HG02623 (cell line): ENCODE measurements at regions not wholly inside any gene's neighbourhood (a gene's known extent, or its start where the extent isn't known, plus 50 kb on each side); places are given as distances from the start of the nearest gene placed in this dataset.

Experiments used
- ATAC-seq: cut with Tn5 transposase; IDR thresholded peaks from one replicate; pipeline ENCODE4 v1.9.1; 2021; ENCODE audit warnings: moderate library complexity; ENCODE audit not compliant: unreplicated experiment

- no peak for ATAC-seq
These were observed 853.2 kb downstream of the SORCS3 start for GRCh38 chr10:105494303-105494702.

- no peak for ATAC-seq
These were observed 832.1 kb downstream of the SORCS3 start for GRCh38 chr10:105473170-105473569.

GRCh38 chr10:105468759-105469158 lies 827.7 kb downstream of the SORCS3 start:
- ATAC-seq = no peak

GRCh38 chr10:105466521-105466920 lies 825.4 kb downstream of the SORCS3 start:
- ATAC-seq = no peak

- ATAC-seq = no peak
These were observed 793.9 kb downstream of the SORCS3 start for GRCh38 chr10:105434970-105435369.

GRCh38 chr10:105413997-105414396 lies 772.9 kb downstream of the SORCS3 start:
- no peak for ATAC-seq

- ATAC-seq = no peak
These were observed 768.3 kb downstream of the SORCS3 start for GRCh38 chr10:105409370-105409769.

- ATAC-seq = no peak
These were observed 765.4 kb downstream of the SORCS3 start for GRCh38 chr10:105406488-105406887.

GRCh38 chr10:105398202-105398601 lies 757.1 kb downstream of the SORCS3 start:
- ATAC-seq = no peak

GRCh38 chr10:105391670-105392351 lies 750.7 kb downstream of the SORCS3 start:
- no peak for ATAC-seq

GRCh38 chr10:105387971-105388370 lies 746.9 kb downstream of the SORCS3 start:
- no peak for ATAC-seq

- no peak for ATAC-seq
These were observed 742.9 kb downstream of the SORCS3 start for GRCh38 chr10:105383978-105384377.

- ATAC-seq = no peak
These were observed 729.6 kb downstream of the SORCS3 start for GRCh38 chr10:105370692-105371091.

- ATAC-seq = no peak
These were observed 718.6 kb downstream of the SORCS3 start for GRCh38 chr10:105359708-105360107.

GRCh38 chr10:105358911-105359310 lies 717.8 kb downstream of the SORCS3 start:
- ATAC-seq = no peak

- ATAC-seq = no peak
These were observed 715.5 kb downstream of the SORCS3 start for GRCh38 chr10:105356626-105357025.

- no peak for ATAC-seq
These were observed 712.9 kb downstream of the SORCS3 start for GRCh38 chr10:105354010-105354409.

GRCh38 chr10:105352827-105353226 lies 711.7 kb downstream of the SORCS3 start:
- no peak for ATAC-seq

- ATAC-seq = no peak
These were observed 711.2 kb downstream of the SORCS3 start for GRCh38 chr10:105352281-105352680.

- no peak for ATAC-seq
These were observed 710.1 kb downstream of the SORCS3 start for GRCh38 chr10:105351187-105351586.

- ATAC-seq = no peak
These were observed 706.4 kb downstream of the SORCS3 start for GRCh38 chr10:105347487-105347886.

GRCh38 chr10:105342606-105343005 lies 701.5 kb downstream of the SORCS3 start:
- no peak for ATAC-seq

GRCh38 chr10:105339669-105340068 lies 698.6 kb downstream of the SORCS3 start:
- ATAC-seq = no peak
